CD4-positive, alpha-beta T cell (primary cell): ENCODE measurements at regions not wholly inside any gene's neighbourhood (a gene's known extent, or its start where the extent isn't known, plus 50 kb on each side); places are given as distances from the start of the nearest gene placed in this dataset.

Source experiments
- ATAC-seq: fragments of 200-7000 bp; cut with Tn5 transposase; one replicate; pipeline ENCODE4 v1.10.0; 2022; ENCODE audit warnings: mild to moderate bottlenecking; ENCODE audit not compliant: poor library complexity
- CTCF ChIA-PET: fragments of 350-600 bp; sonication (Branson Sonifier 250); formaldehyde crosslinking; loops from one replicate; lab custom pipeline; 2021; ENCODE audit warnings: antibody characterized with exemption, inconsistent platforms; lab: Charles Lee
- POLR2A ChIA-PET: fragments of 350-600 bp; sonication (Branson Sonifier 250); formaldehyde crosslinking; loops from one replicate; lab custom pipeline; 2021; ENCODE audit warnings: antibody characterized with exemption, inconsistent platforms; lab: Charles Lee
- DNase-seq, 14 experiments: peaks; one replicate each; pipeline ENCODE4 v3.0.0-alpha.2; 2013 to 2020; ENCODE audit warnings: mixed read lengths in 2 of 14
- H3K27ac ChIP-seq, 2 donors: one replicate each; pipeline versions ENCODE4 v1.5.1 to v1.7.0; 2013; ENCODE audit warnings: low read length in 2 of 2, low read depth in 1 of 2, mild to moderate bottlenecking in 1 of 2
- H3K27me3 ChIP-seq, 2 experiments: 1 replicate in 1 of 2; 2 replicates in 1 of 2; pipeline versions ENCODE4 v1.6.1 to v1.7.0; 2013; ENCODE audit warnings: low read length in 2 of 2, control low read depth in 1 of 2, mild to moderate bottlenecking in 1 of 2, moderate library complexity in 1 of 2; ENCODE audit not compliant: insufficient read depth in 2 of 2, control insufficient read depth in 1 of 2
- H3K36me3 ChIP-seq: one replicate; pipeline ENCODE4 v1.6.1; 2013; ENCODE audit warnings: low read length, control low read depth; ENCODE audit not compliant: insufficient read depth
- H3K4me1 ChIP-seq: one replicate; pipeline ENCODE4 v1.6.1; 2013; ENCODE audit warnings: low read length, control low read depth; ENCODE audit not compliant: insufficient read depth
- H3K4me3 ChIP-seq: one replicate; pipeline ENCODE4 v1.5.1; 2013; ENCODE audit warnings: mild to moderate bottlenecking, low read length, moderate library complexity
- H3K9me3 ChIP-seq, 2 experiments: 1 replicate in 1 of 2; 2 replicates in 1 of 2; pipeline versions ENCODE4 v1.6.1 to v1.7.0; 2013; ENCODE audit warnings: low read length in 2 of 2, mild to moderate bottlenecking in 2 of 2, control low read depth in 1 of 2, moderate library complexity in 1 of 2; ENCODE audit not compliant: control insufficient read depth in 1 of 2, insufficient read depth in 1 of 2
- H3K27ac Mint-ChIP-seq: one replicate; pipeline ENCODE4 v1.8.0; 2020; ENCODE audit warnings: mixed read lengths
- H3K27me3 Mint-ChIP-seq: one replicate; pipeline ENCODE4 v1.8.0; 2021; ENCODE audit warnings: mixed read lengths
- H3K36me3 Mint-ChIP-seq: one replicate; pipeline ENCODE4 v1.8.0; 2021; ENCODE audit warnings: low read depth, mixed read lengths
- H3K4me1 Mint-ChIP-seq: one replicate; pipeline ENCODE4 v1.8.0; 2021; ENCODE audit warnings: low read depth, mixed read lengths
- H3K4me3 Mint-ChIP-seq: one replicate; pipeline ENCODE4 v1.8.0; 2020; ENCODE audit warnings: mild to moderate bottlenecking, mixed read lengths
- H3K9me3 Mint-ChIP-seq: one replicate; pipeline ENCODE4 v1.8.0; 2020; ENCODE audit warnings: mixed read lengths
- intact Hi-C, 2 experiments: fragments of 100-400 bp; cut with DNase I in 1 of 2; cut with micrococcal nuclease in 1 of 2; formaldehyde crosslinking; loops; one replicate each; pipeline versions ENCODE4 v1.15.1 to v1.9.0; 2023 to 2025; cut with DNase I, micrococcal nuclease
- TF ChIP-seq, protein P1 (sequence below): fragments of 200-600 bp; IDR thresholded peaks from one replicate; pipeline ENCODE4 v1.8.0; 2022; ENCODE audit warnings: antibody characterized with exemption, mild to moderate bottlenecking

- Histone ChIP-seq H3K4me1 (no peaks in the 10 kb centered on the region), H3K27ac (no peak overlapping the region), H3K27me3 (no peaks in the 10 kb centered on the region), H3K4me3 (no peak overlapping the region), H3K9me3 (no peaks in the 10 kb centered on the region), H3K36me3 (no peaks in the 10 kb centered on the region)
- DNase-seq (no peak), ATAC-seq (no peak)
- no peak overlapping the region for H3K4me3 Mint-ChIP-seq
- ChIA-PET POLR2A (no interaction called here), CTCF (no interaction called here)
- TF ChIP-seq, protein P1, sequence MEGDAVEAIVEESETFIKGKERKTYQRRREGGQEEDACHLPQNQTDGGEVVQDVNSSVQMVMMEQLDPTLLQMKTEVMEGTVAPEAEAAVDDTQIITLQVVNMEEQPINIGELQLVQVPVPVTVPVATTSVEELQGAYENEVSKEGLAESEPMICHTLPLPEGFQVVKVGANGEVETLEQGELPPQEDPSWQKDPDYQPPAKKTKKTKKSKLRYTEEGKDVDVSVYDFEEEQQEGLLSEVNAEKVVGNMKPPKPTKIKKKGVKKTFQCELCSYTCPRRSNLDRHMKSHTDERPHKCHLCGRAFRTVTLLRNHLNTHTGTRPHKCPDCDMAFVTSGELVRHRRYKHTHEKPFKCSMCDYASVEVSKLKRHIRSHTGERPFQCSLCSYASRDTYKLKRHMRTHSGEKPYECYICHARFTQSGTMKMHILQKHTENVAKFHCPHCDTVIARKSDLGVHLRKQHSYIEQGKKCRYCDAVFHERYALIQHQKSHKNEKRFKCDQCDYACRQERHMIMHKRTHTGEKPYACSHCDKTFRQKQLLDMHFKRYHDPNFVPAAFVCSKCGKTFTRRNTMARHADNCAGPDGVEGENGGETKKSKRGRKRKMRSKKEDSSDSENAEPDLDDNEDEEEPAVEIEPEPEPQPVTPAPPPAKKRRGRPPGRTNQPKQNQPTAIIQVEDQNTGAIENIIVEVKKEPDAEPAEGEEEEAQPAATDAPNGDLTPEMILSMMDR: no peak
- H3K36me3 Mint-ChIP-seq: no peaks in the 10 kb centered on the region
- intact Hi-C loops: no loop called here
- H3K27me3 Mint-ChIP-seq: peaks cover 18% of the 10 kb centered on the region
- no peaks in the 10 kb centered on the region for H3K4me1 Mint-ChIP-seq
- H3K27ac Mint-ChIP-seq: no peak overlapping the region
- H3K9me3 Mint-ChIP-seq: no peaks in the 10 kb centered on the region
Observed at GRCh38 chr5:87752362-87752761, 339.6 kb upstream of the CCNH start.

- Mint-ChIP-seq H3K9me3 (no peaks in the 10 kb centered on the region), H3K27me3 (peaks cover 14% of the 10 kb centered on the region), H3K27ac (no peak overlapping the region), H3K4me3 (no peak overlapping the region), H3K36me3 (no peaks in the 10 kb centered on the region), H3K4me1 (no peaks in the 10 kb centered on the region)
- ChIA-PET POLR2A (no interaction called here), CTCF (no interaction called here)
- Histone ChIP-seq H3K4me1 (no peaks in the 10 kb centered on the region), H3K36me3 (no peaks in the 10 kb centered on the region), H3K27ac (no peak overlapping the region), H3K27me3 (no peaks in the 10 kb centered on the region), H3K9me3 (no peaks in the 10 kb centered on the region), H3K4me3 (no peak overlapping the region)
- DNase-seq (no peak), ATAC-seq (no peak)
- TF ChIP-seq, protein P1: no peak
- intact Hi-C loops: no loop called here
Observed at GRCh38 chr5:87751824-87752223, 339.1 kb upstream of the CCNH start.

DNA sequence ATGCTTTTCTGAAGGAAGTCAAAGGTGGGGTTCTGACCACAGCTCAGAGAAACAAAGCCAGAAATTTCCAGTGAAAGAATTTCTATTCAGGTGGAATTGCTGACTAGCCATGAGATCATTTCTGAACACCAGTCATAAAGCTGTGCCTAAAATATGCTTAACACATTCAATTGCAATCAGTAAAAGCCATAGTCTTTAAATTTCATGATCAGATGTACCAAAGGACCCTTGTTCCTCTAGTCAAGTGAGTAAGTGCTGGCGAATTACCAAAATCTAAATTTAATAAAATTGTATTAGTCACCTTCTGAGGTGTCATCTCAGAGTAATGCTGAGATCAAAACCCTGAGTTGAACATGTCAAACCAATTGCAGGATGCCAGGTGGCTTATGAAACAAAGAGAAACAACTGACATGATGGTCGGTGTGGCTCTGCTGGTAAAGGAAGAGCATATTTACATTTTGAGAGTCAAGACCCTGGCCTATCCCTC is 334.2 kb upstream of the CCNH start:
- H3K27me3 Mint-ChIP-seq: peaks cover 13% of the 10 kb centered on the region
- no peak for DNase-seq
- H3K27ac Mint-ChIP-seq: no peak overlapping the region
- TF ChIP-seq, protein P1: no peak
- ATAC-seq: no peak
- H3K4me1 Mint-ChIP-seq: no peaks in the 10 kb centered on the region
- Histone ChIP-seq H3K27ac (no peak overlapping the region), H3K4me3 (no peak overlapping the region), H3K9me3 (no peaks in the 10 kb centered on the region), H3K4me1 (no peaks in the 10 kb centered on the region), H3K27me3 (peaks cover 0 to 3% of the 10 kb centered on the region in 2 experiments), H3K36me3 (no peaks in the 10 kb centered on the region)
- no peak overlapping the region for H3K4me3 Mint-ChIP-seq
- intact Hi-C loops: no loop called here
- ChIA-PET POLR2A (no interaction called here), CTCF (no interaction called here)
- no peaks in the 10 kb centered on the region for H3K36me3 Mint-ChIP-seq
- H3K9me3 Mint-ChIP-seq: no peaks in the 10 kb centered on the region
